Liver (tissue), 8 donors: ENCODE measurements at regions not wholly inside any gene's neighbourhood (a gene's known extent, or its start where the extent isn't known, plus 50 kb on each side); places are given as distances from the start of the nearest gene placed in this dataset.

Experiments
- DNase-seq: peaks from one replicate; pipeline ENCODE4 v3.0.0-alpha.2; 2017; ENCODE audit warnings: low spot score
- H3K27ac ChIP-seq, 2 donors: one replicate each; pipeline ENCODE4 v1.7.0; 2013; ENCODE audit warnings: inconsistent platforms in 2 of 2, low read length in 2 of 2, control low read depth in 1 of 2, low read depth in 1 of 2, mild to moderate bottlenecking in 1 of 2
- H3K27me3 ChIP-seq, 4 donors: one replicate each; pipeline versions ENCODE4 v1.6.1 to v1.7.0; 2013; ENCODE audit warnings: low read length in 3 of 4, inconsistent platforms in 1 of 4, mild to moderate bottlenecking in 1 of 4, moderate library complexity in 1 of 4; ENCODE audit not compliant: control insufficient read depth in 4 of 4, insufficient read depth in 4 of 4
- H3K36me3 ChIP-seq, 4 donors: one replicate each; pipeline versions ENCODE4 v1.6.1 to v1.7.0; 2013; ENCODE audit warnings: low read length in 3 of 4, mild to moderate bottlenecking in 3 of 4, low read depth in 1 of 4, moderate library complexity in 1 of 4; ENCODE audit not compliant: control insufficient read depth in 4 of 4, insufficient read depth in 3 of 4
- H3K4me1 ChIP-seq, 4 donors: one replicate each; pipeline versions ENCODE4 v1.6.1 to v1.7.0; 2013; ENCODE audit warnings: low read length in 3 of 4, mild to moderate bottlenecking in 3 of 4, moderate library complexity in 1 of 4; ENCODE audit not compliant: control insufficient read depth in 4 of 4, insufficient read depth in 4 of 4
- H3K4me3 ChIP-seq, 3 donors: one replicate each; pipeline versions ENCODE4 v1.6.1 to v1.7.0; 2013; ENCODE audit warnings: low read length in 3 of 3, control low read depth in 1 of 3, low read depth in 1 of 3, mild to moderate bottlenecking in 1 of 3
- H3K9ac ChIP-seq, 2 donors: one replicate each; pipeline ENCODE4 v1.7.0; 2013; ENCODE audit warnings: low read length in 2 of 2, mild to moderate bottlenecking in 2 of 2, moderate library complexity in 2 of 2, control low read depth in 1 of 2, low read depth in 1 of 2
- H3K9me3 ChIP-seq, 4 donors: one replicate each; pipeline versions ENCODE4 v1.6.1 to v1.7.0; 2013; ENCODE audit warnings: low read length in 3 of 4; ENCODE audit not compliant: control insufficient read depth in 4 of 4
- ATF3 ChIP-seq: IDR thresholded peaks from 2 replicates; pipeline ENCODE4 v1.6.1; 2016; ENCODE audit warnings: antibody characterized with exemption
- EGR1 ChIP-seq, 2 donors: IDR thresholded peaks; 2 replicates each; pipeline ENCODE4 v1.6.1; 2016 to 2018; ENCODE audit warnings: antibody characterized with exemption in 2 of 2, low read depth in 2 of 2
- FOXA1 ChIP-seq: IDR thresholded peaks from 2 replicates; pipeline ENCODE4 v1.6.1; 2016; ENCODE audit warnings: antibody characterized with exemption
- FOXA2 ChIP-seq: IDR thresholded peaks from 2 replicates; pipeline ENCODE4 v1.6.1; 2016; ENCODE audit warnings: antibody characterized with exemption
- GABPA ChIP-seq, 2 donors: IDR thresholded peaks in 1 of 2; conservative IDR thresholded peaks in 1 of 2; 2 replicates each; pipeline ENCODE4 v1.6.1; 2016; ENCODE audit warnings: antibody characterized with exemption in 2 of 2, mild to moderate bottlenecking in 1 of 2, moderate library complexity in 1 of 2
- RAD21 ChIP-seq, 2 donors: IDR thresholded peaks; 2 replicates each; pipeline ENCODE4 v1.6.1; 2016; ENCODE audit warnings: antibody characterized with exemption in 2 of 2, mild to moderate bottlenecking in 2 of 2
- TAF1 ChIP-seq: conservative IDR thresholded peaks from 2 replicates; pipeline ENCODE4 v1.6.1; 2016; ENCODE audit warnings: antibody characterized with exemption, mild to moderate bottlenecking
- WGBS: extraction: QIAGEN DNeasy Blood & Tissue Kit; methylation state at CpG from one replicate; pipeline ENCODE4 v1.1.7; 2013; 5-methylcytosine and 5-hydroxymethylcytosine counted together
- TF ChIP-seq, protein P1 (sequence below): IDR thresholded peaks from 2 replicates; pipeline ENCODE4 v1.6.1; 2016; ENCODE audit warnings: antibody characterized with exemption
- TF ChIP-seq, protein P2 (sequence below): IDR thresholded peaks from 2 replicates; pipeline ENCODE4 v1.6.1; 2016; ENCODE audit warnings: antibody characterized with exemption
- TF ChIP-seq, protein P3 (sequence below): fragments of 150-350 bp; IDR thresholded peaks from 2 replicates; pipeline ENCODE4 v1.5.1; 2017; ENCODE audit warnings: improper control_type of control experiment, low read depth, low read length; ENCODE audit not compliant: missing input control
- donor health status: healthy.
- donor health status: healthy.
- donor health status: healthy.
- donor health status: healthy.
- donor health status: healthy.

- TF ChIP-seq ATF3, result no peak
- TF ChIP-seq, protein P1, sequence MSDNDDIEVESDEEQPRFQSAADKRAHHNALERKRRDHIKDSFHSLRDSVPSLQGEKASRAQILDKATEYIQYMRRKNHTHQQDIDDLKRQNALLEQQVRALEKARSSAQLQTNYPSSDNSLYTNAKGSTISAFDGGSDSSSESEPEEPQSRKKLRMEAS, result no peak
- DNase-seq, result no peak
- no peak overlapping the region for H3K4me3 ChIP-seq
- no peaks in the 10 kb centered on the region for H3K4me1 ChIP-seq
- no peak overlapping the region for H3K9ac ChIP-seq
- no peaks in the 10 kb centered on the region for H3K9me3 ChIP-seq
- 65% methylated on average over 4 of the region's 4 CpGs for WGBS
- no peak overlapping the region for H3K27ac ChIP-seq
- H3K27me3 ChIP-seq, result no peaks in the 10 kb centered on the region
- H3K36me3 ChIP-seq, result no peaks in the 10 kb centered on the region
Measured at GRCh38 chr3:163468531-163469335, 1609.6 kb downstream of the SI start.

GRCh38 chr3:163462446-163462845, 1615.8 kb downstream of the SI start:
- WGBS, result 39% methylated on average over 1 of the region's 1 CpG
- no peak overlapping the region for H3K27ac ChIP-seq
- H3K36me3 ChIP-seq, result no peaks in the 10 kb centered on the region
- H3K4me1 ChIP-seq, result no peaks in the 10 kb centered on the region
- H3K9me3 ChIP-seq, result no peaks in the 10 kb centered on the region
- no peak for TF ChIP-seq FOXA2
- TF ChIP-seq RAD21 (IDR thresholded peaks at IDR 0.05), result no peak
- TF ChIP-seq, protein P2, sequence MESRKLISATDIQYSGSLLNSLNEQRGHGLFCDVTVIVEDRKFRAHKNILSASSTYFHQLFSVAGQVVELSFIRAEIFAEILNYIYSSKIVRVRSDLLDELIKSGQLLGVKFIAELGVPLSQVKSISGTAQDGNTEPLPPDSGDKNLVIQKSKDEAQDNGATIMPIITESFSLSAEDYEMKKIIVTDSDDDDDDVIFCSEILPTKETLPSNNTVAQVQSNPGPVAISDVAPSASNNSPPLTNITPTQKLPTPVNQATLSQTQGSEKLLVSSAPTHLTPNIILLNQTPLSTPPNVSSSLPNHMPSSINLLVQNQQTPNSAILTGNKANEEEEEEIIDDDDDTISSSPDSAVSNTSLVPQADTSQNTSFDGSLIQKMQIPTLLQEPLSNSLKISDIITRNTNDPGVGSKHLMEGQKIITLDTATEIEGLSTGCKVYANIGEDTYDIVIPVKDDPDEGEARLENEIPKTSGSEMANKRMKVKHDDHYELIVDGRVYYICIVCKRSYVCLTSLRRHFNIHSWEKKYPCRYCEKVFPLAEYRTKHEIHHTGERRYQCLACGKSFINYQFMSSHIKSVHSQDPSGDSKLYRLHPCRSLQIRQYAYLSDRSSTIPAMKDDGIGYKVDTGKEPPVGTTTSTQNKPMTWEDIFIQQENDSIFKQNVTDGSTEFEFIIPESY, result no peak
- no peak for TF ChIP-seq GABPA (IDR thresholded peaks at IDR 0.05 in 1 of 2, conservative IDR thresholded peaks at IDR 0.05 in 1 of 2)
- TF ChIP-seq FOXA1, result no peak
- no peak for TF ChIP-seq EGR1 (IDR thresholded peaks at IDR 0.05; ENCODE audit: low read depth in 2 of 2)
- no peak overlapping the region for H3K9ac ChIP-seq
- H3K27me3 ChIP-seq, result no peaks in the 10 kb centered on the region
- DNase-seq, result no peak
- no peak overlapping the region for H3K4me3 ChIP-seq

DNA sequence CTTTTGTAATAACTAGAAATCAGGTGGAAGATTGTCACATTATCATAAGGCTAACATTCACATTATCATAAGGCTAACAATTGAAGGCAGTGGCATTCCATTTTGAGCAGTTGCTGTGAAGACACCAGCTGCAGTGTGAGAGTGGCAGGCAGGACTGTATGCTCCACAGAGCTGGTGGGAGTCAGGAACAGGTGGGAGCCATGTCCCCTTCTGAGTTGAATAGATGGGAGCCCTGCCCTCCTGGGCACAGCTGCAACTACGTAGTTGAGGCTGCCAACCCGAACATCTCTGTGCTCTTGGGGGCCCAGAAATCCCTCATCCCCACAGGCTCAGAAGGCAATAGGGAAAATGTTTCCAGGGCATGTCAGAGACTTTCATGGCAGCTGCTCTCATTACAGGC, 1627.6 kb downstream of the SI start:
- DNase-seq, result no peak
- 66% methylated on average over 2 of the region's 2 CpGs for WGBS
- H3K9ac ChIP-seq, result no peak overlapping the region
- H3K9me3 ChIP-seq, result peaks cover 0 to 5% (median 0%) of the 10 kb centered on the region in 4 donors
- TF ChIP-seq TAF1, result no peak
- TF ChIP-seq, protein P3, sequence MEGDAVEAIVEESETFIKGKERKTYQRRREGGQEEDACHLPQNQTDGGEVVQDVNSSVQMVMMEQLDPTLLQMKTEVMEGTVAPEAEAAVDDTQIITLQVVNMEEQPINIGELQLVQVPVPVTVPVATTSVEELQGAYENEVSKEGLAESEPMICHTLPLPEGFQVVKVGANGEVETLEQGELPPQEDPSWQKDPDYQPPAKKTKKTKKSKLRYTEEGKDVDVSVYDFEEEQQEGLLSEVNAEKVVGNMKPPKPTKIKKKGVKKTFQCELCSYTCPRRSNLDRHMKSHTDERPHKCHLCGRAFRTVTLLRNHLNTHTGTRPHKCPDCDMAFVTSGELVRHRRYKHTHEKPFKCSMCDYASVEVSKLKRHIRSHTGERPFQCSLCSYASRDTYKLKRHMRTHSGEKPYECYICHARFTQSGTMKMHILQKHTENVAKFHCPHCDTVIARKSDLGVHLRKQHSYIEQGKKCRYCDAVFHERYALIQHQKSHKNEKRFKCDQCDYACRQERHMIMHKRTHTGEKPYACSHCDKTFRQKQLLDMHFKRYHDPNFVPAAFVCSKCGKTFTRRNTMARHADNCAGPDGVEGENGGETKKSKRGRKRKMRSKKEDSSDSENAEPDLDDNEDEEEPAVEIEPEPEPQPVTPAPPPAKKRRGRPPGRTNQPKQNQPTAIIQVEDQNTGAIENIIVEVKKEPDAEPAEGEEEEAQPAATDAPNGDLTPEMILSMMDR, result no peak
- TF ChIP-seq GABPA (IDR thresholded peaks at IDR 0.05 in 1 of 2, conservative IDR thresholded peaks at IDR 0.05 in 1 of 2), result no peak
- H3K36me3 ChIP-seq, result no peaks in the 10 kb centered on the region
- H3K27ac ChIP-seq, result no peak overlapping the region
- H3K4me1 ChIP-seq, result no peaks in the 10 kb centered on the region
- H3K4me3 ChIP-seq, result no peak overlapping the region
- H3K27me3 ChIP-seq, result no peaks in the 10 kb centered on the region
